Ovary (tissue), 3 donors: ENCODE measurements at regions not wholly inside any gene's neighbourhood (a gene's known extent, or its start where the extent isn't known, plus 50 kb on each side); places are given as distances from the start of the nearest gene placed in this dataset.

ENCODE experiments used
- EP300 ChIP-seq: sonication (generic); formaldehyde crosslinking; IDR thresholded peaks from one replicate; pipeline ENCODE4 v1.6.1; 2017; ENCODE audit warnings: antibody characterized with exemption
- POLR2A ChIP-seq: fragments of 450-650 bp; IDR thresholded peaks from one replicate; pipeline ENCODE4 v1.6.1; 2017; ENCODE audit warnings: antibody characterized with exemption, mild to moderate bottlenecking, moderate library complexity
- TF ChIP-seq, protein P1 (sequence below), 3 donors: fragments of 450-650 bp in 2 of 3; fragments of 200-600 bp in 1 of 3; IDR thresholded peaks; one replicate each; pipeline versions ENCODE4 v1.5.1 to v1.8.0; 2016 to 2022; ENCODE audit warnings: antibody characterized with exemption in 3 of 3, mild to moderate bottlenecking in 1 of 3
- donor health status: DM: no; HTN: no; CAD: no.

DNA sequence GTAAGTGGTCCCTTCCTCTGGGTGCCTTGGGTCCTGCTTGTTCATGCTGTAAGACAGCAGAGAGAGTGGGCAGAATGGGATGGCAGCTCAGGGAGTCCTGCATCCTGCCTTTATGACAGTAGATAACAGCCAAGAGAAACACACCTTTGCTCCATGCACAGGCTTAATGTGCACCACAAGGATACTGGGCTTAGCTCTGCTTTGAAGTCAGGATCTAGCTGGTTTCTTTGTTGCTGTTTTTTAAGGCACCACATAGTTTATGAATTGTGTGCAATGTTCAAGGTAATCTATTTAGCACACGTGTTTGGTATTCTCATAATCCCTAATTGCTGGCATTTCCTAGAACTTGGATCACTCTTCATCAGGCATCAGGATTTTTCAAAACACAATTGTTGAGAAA is 239.5 kb upstream of the DCN start:
- TF ChIP-seq, protein P1, sequence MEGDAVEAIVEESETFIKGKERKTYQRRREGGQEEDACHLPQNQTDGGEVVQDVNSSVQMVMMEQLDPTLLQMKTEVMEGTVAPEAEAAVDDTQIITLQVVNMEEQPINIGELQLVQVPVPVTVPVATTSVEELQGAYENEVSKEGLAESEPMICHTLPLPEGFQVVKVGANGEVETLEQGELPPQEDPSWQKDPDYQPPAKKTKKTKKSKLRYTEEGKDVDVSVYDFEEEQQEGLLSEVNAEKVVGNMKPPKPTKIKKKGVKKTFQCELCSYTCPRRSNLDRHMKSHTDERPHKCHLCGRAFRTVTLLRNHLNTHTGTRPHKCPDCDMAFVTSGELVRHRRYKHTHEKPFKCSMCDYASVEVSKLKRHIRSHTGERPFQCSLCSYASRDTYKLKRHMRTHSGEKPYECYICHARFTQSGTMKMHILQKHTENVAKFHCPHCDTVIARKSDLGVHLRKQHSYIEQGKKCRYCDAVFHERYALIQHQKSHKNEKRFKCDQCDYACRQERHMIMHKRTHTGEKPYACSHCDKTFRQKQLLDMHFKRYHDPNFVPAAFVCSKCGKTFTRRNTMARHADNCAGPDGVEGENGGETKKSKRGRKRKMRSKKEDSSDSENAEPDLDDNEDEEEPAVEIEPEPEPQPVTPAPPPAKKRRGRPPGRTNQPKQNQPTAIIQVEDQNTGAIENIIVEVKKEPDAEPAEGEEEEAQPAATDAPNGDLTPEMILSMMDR (IDR thresholded peaks at IDR 0.05): no peak
- no peak for TF ChIP-seq POLR2A
- no peak for TF ChIP-seq EP300
